DMS114 treated with DMSO at 0.1 percent for 48 hours (cell line): ENCODE measurements at regions not wholly inside any gene's neighbourhood (a gene's known extent, or its start where the extent isn't known, plus 50 kb on each side); places are given as distances from the start of the nearest gene placed in this dataset.
"Not testable (repeated sequence)": the region's sequence is repeated elsewhere in the genome, so short reads cannot be mapped to it uniquely, and the experiment has no call there.

ENCODE experiments used
- DNase-seq: peaks from one replicate; lab custom pipeline; 2025; ENCODE audit not compliant: unreplicated experiment; lab: John Stamatoyannopoulos, UW

- DNase-seq = no peak
These were observed 1064.9 kb downstream of the NXPH1 start for GRCh38 chr7:9498303-9498702.

DNA sequence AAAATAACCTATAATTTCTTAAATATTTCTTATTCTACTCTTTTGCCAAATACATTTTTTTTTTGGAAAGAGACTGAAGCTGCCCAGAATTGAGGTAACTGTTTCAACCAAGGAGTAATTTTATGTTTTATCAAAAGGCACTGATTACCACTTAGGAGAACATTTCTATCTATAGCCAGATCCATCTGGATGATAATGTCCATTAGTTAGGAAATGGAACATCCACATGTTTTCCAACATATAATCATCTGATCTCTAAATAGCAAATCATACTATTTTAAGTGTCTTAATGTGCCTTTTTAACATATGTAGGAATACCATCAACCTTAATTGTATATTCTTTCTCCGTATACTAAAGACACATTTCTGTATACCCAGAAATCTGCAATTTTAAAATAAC is 1068.9 kb downstream of the NXPH1 start:
- DNase-seq = no peak

GRCh38 chr7:9504678-9505077 is 1071.3 kb downstream of the NXPH1 start:
- no peak for DNase-seq

- DNase-seq = no peak
These were observed 1072.1 kb downstream of the NXPH1 start for GRCh38 chr7:9505516-9505915.

DNA sequence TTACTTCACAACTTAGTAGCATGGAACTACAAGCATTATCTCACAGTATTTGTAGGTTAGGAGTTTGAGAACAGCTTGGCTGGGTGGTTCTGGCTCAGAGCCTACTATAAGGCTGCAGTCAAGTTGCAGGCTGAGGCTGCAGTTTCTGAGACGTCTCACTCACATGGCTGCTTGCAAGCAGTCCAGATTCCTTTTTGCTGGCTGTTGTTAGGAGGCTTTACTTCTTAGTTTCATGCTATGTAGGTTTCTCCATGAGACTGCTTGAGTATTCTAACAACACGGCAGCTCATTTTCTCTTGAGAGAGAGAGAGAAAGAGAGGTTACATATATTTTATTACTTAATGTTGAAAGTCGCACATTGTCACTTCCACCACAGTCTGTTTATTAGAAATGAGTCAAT is 1073.9 kb downstream of the NXPH1 start:
- no peak for DNase-seq

DNA sequence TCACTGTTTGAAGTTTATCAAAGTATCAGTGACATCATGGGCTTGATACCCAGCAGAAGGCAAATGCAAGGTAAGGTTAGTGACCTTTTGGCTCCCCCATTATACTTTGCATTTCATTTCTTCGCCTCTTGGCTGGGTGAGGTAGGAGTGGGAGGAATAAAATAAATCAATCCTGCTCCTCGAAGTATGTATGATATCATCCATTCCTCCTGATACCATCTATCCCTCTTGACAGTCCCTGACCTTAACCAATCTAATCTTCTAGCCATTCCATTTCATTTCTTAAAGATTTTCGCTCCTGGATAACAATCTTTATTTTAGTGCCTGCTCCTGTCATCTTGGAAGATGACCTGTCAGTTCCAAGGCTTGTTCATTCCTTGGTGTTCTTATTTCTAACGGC is 1083.3 kb downstream of the NXPH1 start:
- no peak for DNase-seq

- no peak for DNase-seq
These were observed 1090.2 kb downstream of the NXPH1 start for GRCh38 chr7:9523579-9523978.

- not testable (repeated sequence) for DNase-seq
These were observed 1119.0 kb downstream of the NXPH1 start for GRCh38 chr7:9552431-9552830.

DNA sequence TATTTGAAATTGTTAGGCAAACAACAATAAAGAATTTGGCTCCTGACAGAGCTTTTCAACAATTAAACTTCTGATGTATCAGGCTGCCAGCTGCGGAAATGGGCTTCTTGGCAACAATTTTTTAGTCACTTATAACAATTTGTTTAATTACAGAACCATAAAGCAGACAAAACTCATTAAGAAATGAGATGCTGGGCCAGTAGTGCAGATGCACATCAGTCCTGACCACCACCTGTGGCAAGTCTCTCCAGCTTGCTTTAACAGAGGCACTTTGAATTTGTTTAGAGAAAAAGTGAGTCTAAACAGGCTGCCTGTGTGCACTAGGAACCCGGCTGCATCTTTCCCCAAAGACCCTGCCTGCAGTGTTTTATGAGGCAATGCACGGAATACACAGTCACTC is 1124.4 kb downstream of the NXPH1 start:
- DNase-seq = no peak

- DNase-seq = no peak
These were observed 1142.3 kb downstream of the NXPH1 start for GRCh38 chr7:9575716-9576115.

DNA sequence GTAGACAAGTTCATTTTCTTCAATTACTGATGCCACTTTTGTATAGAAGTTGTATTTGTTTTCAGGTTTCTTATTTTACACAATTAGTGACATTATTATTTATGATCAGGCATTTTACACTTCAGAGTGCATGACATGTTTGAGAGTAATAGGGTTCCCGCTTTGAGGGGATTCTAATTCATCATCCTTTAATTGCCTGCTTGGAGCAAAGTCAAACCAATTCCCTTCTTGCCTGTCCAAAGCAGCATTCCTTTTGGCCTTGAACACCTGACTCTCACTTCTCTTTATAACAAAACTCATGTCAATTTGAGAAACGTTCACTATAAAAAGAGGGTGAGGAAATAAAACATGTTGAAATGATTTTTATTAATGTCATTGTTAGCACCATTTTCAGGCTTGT is 1149.4 kb downstream of the NXPH1 start:
- no peak for DNase-seq

GRCh38 chr7:9598411-9598810 is 1165.0 kb downstream of the NXPH1 start:
- DNase-seq = no peak

DNA sequence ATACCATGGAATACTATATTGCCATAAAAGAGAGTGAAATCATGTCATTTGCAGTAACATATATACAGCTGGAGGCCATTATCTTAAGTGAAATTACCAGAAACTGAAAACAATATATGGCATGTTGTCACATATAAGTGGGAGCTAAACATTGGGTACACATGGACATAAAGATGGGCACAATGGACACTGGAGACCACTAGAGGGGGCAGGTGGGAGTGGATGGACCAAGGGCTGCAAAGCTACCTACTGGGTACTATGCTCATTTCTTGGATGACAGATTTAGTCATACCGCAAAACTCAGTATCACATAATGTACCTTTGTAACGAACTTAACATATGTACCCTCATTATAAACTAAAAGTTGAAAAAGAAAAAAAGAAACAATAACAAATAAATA is 1167.6 kb downstream of the NXPH1 start:
- DNase-seq = no peak

DNA sequence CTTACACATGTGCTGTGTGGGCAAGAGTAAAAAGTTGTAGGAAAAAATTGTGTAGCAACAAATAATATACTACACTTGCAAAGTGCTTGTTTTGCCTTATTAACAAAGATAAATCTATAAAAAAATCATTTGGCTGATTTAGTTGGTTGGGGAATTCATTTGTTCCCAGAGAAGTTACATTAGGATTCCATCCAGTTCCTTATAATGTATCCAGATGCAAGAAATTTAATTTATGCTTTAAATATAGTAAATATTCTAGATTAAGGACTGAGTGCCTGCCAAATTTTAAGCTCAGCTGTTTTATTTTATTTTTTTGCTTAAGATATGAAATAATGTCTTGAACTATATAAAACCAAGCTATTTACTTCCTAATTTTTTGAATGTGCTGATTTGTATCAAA is 1169.9 kb downstream of the NXPH1 start:
- no peak for DNase-seq

- no peak for DNase-seq
These were observed 1175.2 kb downstream of the NXPH1 start for GRCh38 chr7:9608560-9608959.

DNA sequence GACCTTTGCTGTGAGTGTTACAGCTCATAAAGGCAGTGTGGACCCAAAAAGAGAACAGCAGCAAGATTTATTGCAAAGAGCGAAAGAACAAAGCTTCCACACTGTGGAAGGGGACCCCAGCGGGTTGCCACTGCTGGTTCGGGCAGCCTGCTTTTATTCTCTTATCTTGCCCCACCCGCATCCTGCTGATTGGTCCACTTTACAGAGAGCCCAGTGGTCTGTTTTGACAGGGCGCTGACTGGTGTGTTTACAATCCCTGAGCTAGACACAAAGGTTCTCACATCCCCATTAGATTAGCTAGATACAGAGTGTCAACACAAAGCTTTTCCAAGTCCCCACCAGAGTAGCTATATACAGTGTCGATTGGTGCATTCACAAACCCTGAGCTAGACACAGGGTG is 1187.5 kb downstream of the NXPH1 start:
- not testable (repeated sequence) for DNase-seq

- not testable (repeated sequence) for DNase-seq
These were observed 1188.0 kb downstream of the NXPH1 start for GRCh38 chr7:9621306-9621902.

- DNase-seq = no peak
These were observed 1188.5 kb downstream of the NXPH1 start for GRCh38 chr7:9621927-9622326.

DNA sequence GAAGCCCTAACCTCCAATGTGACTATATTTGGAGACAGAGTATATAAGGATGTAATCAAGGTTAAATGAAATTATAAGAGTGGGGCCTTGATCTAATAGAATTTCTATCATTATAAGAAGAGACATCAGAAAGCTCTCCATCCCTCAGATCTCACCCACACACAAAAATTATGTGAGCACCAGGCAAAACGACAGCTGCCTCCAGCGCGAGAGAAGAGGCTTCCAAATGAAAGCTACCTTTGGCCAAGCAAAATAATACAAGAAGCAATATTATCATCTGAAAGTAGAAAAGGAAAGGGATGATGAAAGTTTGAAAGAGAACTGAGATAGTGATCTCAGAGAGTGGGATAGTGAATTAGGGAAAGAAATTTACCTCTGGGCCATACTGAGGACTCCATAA is 1192.5 kb downstream of the NXPH1 start:
- DNase-seq = no peak

DNA sequence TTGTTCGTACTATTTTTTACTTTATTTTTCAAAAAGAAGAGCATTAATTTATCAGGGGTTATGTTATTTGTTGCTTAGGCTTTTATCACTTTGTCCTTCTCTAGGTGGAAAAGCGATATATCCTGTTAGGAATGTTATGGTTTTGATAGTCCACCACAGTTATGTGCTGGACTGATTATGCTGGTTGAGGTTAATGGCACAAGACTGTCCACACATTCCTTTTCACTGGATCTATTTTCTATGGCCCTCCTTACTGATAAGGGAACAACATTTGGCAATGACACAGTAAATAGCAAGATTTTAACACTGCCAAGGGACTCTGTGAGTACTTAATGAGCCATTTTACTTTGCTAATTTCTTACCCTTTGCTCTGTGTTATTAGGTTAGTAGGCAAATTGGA is 1212.3 kb downstream of the NXPH1 start:
- no peak for DNase-seq

DNA sequence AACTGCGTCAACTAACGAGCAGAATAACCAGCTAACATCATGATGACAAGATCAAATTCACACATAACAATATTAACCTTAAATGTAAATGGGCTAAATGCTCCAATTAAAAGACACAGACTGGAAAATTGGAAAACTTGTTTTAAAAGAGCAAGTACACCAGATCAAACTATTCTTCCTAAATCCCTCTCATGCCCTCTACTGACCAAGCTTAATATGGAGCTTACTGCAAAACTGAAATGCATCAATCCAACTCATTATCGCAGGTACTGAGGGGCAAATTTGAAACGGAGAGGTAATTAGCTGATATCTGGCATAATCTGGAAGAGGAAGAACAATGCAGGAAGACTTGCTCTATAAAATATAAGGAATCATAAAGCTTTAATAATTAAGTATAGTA is 1223.8 kb downstream of the NXPH1 start:
- no peak for DNase-seq

DNA sequence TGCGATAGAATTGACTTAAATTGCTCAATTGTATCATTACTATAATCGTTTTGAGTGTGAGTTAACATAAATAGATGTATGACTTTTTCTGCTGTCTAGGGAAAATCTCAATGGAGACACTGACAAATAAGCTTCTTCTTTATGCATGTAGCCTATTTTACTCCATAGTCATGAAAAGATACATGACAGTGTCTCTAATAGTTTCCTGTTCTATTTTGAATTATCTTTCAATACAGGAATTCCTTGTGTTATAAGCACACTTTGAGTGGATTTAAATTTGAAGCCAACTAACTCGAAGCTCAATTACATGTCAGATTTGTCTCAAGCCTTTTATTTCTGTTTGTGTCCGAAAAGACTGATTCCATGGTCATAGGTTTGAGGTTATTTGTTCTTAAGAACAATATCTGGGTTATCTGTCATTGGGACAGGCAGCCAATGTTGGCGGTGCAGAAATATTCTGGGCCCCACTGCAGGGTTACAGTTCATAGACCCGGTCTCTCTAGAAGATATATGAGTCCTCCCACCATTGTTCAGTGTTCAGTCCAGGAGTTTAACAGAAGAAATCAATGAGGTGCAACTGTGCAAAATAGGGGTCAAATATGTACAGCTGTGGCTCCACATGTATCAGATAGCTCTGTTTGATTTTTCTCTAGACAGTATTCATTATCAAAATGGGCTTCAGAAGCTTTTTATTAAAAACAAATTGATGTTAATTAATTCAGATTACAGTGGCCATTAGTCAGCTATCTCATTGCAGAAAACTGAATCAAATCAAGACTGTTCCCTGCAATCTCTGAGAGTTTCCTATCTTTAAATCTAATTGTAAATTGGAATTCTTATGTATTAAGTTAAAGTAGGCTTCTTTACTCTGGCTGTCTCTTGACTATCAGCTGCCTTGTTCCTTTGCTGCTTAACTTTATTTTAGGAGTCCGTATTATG is 1238.8 kb downstream of the NXPH1 start:
- no peak for DNase-seq

DNA sequence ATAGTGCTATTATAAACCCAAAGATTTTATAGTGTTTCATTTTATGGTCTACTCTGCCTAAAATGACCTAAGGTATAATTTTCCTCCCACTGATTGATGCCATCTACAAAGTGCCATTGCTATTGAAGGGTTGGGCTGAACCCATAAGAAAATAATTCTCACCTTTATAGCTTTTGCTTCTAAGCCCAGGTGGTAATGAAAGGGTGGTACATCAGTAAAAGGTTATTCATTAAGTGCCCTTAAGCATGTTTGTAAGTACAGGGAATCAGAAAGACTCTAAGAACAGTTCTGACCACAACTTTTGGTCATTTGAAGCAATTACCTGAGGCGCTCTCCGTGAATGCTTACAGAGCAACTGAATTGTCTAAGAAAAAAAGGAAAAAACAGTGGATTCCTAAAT is 1247.3 kb downstream of the NXPH1 start:
- DNase-seq = no peak
